HepG2 (cell line): ENCODE measurements at regions not wholly inside any gene's neighbourhood (a gene's known extent, or its start where the extent isn't known, plus 50 kb on each side); places are given as distances from the start of the nearest gene placed in this dataset.

Source experiments
- CENPT ChIP-seq: sonication (generic); formaldehyde crosslinking; IDR thresholded peaks from 2 replicates; pipeline ENCODE4 v1.8.0; 2022; ENCODE audit warnings: low read depth, mild to moderate bottlenecking, moderate library complexity, missing genetic modification reagents
- CTCF ChIP-seq: sonication (generic); formaldehyde crosslinking; IDR thresholded peaks from 2 replicates; pipeline ENCODE4 v1.5.0; 2020; ENCODE audit warnings: mild to moderate bottlenecking, missing genetic modification reagents, moderate library complexity
- DNMT1 ChIP-seq: sonication (generic); formaldehyde crosslinking; IDR thresholded peaks from 2 replicates; pipeline ENCODE4 v1.5.1; 2020; ENCODE audit warnings: mild to moderate bottlenecking, missing genetic modification reagents
- GATAD1 ChIP-seq: IDR thresholded peaks from 2 replicates; pipeline ENCODE4 v1.6.1; 2016; ENCODE audit warnings: missing genetic modification reagents, missing compliant biosample characterization
- HNF4A ChIP-seq: sonication (generic); formaldehyde crosslinking; IDR thresholded peaks from 2 replicates; pipeline ENCODE4 v1.4.0; 2020; ENCODE audit warnings: missing genetic modification reagents
- MTA1 ChIP-seq: sonication (generic); formaldehyde crosslinking; IDR thresholded peaks from 2 replicates; pipeline ENCODE4 v1.4.0; 2020; ENCODE audit warnings: missing genetic modification reagents, mild to moderate bottlenecking, borderline replicate concordance
- MYC ChIP-seq: sonication (generic); formaldehyde crosslinking; IDR thresholded peaks from 2 replicates; pipeline ENCODE4 v1.9.0; 2021; ENCODE audit warnings: missing genetic modification reagents, borderline replicate concordance
- POLR2A ChIP-seq, 2 experiments: IDR thresholded peaks; 2 replicates each; pipeline ENCODE4 v1.6.1; 2011; ENCODE audit warnings: low read depth in 2 of 2, low read length in 2 of 2, mild to moderate bottlenecking in 1 of 2, moderate library complexity in 1 of 2; ENCODE audit not compliant: insufficient read depth in 1 of 2
- REPIN1 ChIP-seq: sonication (generic); formaldehyde crosslinking; IDR thresholded peaks from 2 replicates; pipeline ENCODE4 v1.8.0; 2022; ENCODE audit warnings: missing genetic modification reagents, low read depth, mild to moderate bottlenecking, borderline replicate concordance
- SP140L ChIP-seq: sonication (generic); formaldehyde crosslinking; IDR thresholded peaks from 2 replicates; pipeline ENCODE4 v1.4.0; 2020; ENCODE audit warnings: missing genetic modification reagents, borderline replicate concordance
- ZNF687 ChIP-seq: sonication (generic); formaldehyde crosslinking; IDR thresholded peaks from 2 replicates; pipeline ENCODE4 v1.5.1; 2020; ENCODE audit warnings: mild to moderate bottlenecking, missing genetic modification reagents, moderate library complexity
- ZNF790 ChIP-seq: sonication (generic); formaldehyde crosslinking; IDR thresholded peaks from 2 replicates; pipeline ENCODE4 v1.8.0; 2022; ENCODE audit warnings: missing genetic modification reagents, mild to moderate bottlenecking, borderline replicate concordance

GRCh38 chr6:126526547-126526946, 186.6 kb downstream of the CENPW start:
- no peak for TF ChIP-seq MTA1
- no peak for TF ChIP-seq CENPT (CRISPR knock-in tag)
- no peak for TF ChIP-seq HNF4A (CRISPR knock-in tag)
- no peak for TF ChIP-seq ZNF790 (CRISPR knock-in tag)
- TF ChIP-seq POLR2A (IDR thresholded peaks at IDR 0.05; ENCODE audit: insufficient read depth in 1 of 2, low read depth in 2 of 2, low read length in 2 of 2) = no peak
- TF ChIP-seq CTCF (CRISPR knock-in tag) = no peak
- TF ChIP-seq GATAD1 (CRISPR knock-in tag) = no peak
- TF ChIP-seq DNMT1 (CRISPR knock-in tag) = no peak
- no peak for TF ChIP-seq ZNF687 (CRISPR knock-in tag)
- no peak for TF ChIP-seq MYC (CRISPR knock-in tag)
- TF ChIP-seq SP140L = no peak
- TF ChIP-seq REPIN1 (CRISPR knock-in tag) = no peak
